ENCODE measurements at regions not wholly inside any gene's neighbourhood (a gene's known extent, or its start where the extent isn't known, plus 50 kb on each side); places are given as distances from the start of the nearest gene placed in this dataset.
"Not testable (repeated sequence)": the region's sequence is repeated elsewhere in the genome, so short reads cannot be mapped to it uniquely, and the experiment has no call there.

- DNase-seq (ENCODE audit: low read depth) = no peak
Measured at GRCh38 chrX:1778817-1779216, 164.0 kb downstream of the ASMT start.

DNA sequence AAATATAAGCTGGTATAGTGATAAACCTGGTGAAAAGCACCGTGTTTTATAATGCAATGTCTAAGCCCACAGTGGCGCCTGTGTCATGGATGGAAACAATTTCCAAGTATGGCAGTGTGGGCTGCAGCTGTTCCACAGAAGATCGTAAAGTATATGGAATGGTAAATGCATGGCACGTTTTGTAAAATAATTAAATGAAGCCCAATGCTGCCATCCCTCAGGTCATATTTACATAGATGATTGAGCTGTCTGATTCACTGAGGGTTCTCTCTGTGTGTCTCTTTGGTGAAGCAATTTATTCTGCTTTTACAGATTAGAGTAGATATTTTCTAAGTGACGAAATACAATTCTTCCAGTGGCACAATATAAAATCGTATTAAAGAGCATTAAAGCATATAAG is 164.8 kb downstream of the ASMT start:
- DNase-seq (ENCODE audit: low read depth) = no peak

GRCh38 chrX:1781766-1782165 is 166.9 kb downstream of the ASMT start:
- DNase-seq (ENCODE audit: low read depth) = no peak

- no peak for DNase-seq (ENCODE audit: low read depth)
Measured at GRCh38 chrX:1784773-1785172, 169.9 kb downstream of the ASMT start.

DNA sequence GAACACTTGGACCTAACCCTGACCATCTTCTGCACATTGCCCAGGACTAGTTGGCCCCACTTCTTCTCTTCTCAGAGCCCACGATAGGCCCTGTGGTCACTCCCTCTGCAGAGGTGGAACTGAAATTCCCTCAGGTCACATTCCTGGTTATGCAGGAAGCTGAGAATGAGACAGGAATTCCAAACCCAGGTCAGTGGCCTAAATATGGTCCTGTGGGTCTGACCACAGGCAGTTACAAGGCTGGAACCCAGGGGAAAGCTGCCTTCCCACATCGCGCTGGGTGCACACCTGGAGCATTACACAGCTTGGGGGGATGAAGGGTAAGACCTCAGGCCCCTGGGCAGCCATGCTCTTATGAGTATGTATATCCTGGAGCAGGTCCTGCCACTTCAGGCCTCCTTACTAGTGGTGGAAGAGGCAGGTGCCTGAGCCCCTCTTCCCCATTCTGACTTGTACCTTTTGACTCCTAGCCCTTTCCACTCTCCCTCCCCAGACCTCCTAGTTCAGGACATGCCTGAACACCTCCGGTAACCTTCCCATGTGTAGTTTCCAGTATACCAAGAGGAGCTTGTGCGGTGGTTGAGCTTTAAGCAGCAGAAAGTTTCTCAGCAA is 173.5 kb downstream of the ASMT start:
- no peak for DNase-seq (ENCODE audit: low read depth)

DNA sequence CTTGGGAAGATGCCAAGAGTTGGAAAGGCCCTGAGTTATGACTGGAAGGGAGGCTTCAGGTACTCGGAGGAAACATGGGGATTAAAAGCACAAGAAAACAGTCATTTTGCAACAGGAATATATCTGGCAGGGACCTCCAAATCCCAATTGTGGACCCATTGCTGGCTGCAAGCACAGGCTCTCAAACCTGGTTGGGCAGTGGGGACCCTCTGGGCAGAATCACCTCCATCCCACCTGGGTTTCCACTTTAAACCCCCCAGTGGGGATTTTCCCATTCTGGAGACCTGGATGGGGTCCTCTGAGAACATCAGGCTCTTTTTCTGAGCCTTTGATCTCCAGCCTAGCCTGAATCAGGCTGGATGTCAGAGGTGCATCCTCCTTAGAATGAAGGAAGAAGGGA is 177.8 kb downstream of the ASMT start:
- no peak for DNase-seq (ENCODE audit: low read depth)

DNA sequence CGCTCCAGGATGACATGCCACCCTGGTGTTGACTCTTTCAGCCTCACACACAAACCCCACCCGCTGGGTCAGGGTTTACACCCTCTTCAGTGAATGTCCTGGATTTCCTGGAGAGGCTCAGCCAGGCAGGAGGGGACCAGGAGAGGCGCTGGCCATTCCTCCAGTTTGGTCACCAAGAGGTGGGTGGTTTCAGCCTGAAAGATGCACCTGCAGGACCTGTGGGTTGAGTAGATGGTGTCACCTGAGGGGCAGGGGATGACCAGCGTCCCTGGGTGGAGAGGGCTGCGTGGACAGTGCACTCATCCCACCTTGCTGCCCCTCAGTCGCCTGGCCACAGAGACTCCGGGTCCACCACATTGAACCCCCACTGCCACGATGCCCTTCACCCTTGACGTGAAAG is 179.7 kb downstream of the ASMT start:
- DNase-seq (ENCODE audit: low read depth) = no peak

- DNase-seq (ENCODE audit: low read depth) = no peak
Measured at GRCh38 chrX:1802912-1803311, 188.1 kb downstream of the ASMT start.

DNA sequence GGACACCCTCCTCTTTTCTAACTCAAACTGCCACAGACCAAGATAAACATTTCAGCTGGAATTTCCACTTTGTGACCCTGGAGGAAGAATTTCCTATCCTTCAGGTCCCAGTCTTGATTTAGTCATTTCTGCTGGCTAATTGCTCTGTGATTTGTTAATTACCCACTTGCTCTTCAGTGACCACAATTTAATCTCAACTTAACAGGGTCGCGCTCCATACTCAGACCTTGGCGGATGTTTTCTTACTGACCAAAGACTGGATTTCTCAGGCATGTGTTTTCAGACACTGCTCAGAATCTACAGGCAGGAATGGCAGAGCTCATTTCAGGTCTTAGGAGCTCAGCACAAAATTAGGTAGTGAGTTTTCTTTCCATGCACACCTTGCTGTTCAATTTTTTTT is 188.9 kb downstream of the ASMT start:
- DNase-seq (ENCODE audit: low read depth) = no peak

DNA sequence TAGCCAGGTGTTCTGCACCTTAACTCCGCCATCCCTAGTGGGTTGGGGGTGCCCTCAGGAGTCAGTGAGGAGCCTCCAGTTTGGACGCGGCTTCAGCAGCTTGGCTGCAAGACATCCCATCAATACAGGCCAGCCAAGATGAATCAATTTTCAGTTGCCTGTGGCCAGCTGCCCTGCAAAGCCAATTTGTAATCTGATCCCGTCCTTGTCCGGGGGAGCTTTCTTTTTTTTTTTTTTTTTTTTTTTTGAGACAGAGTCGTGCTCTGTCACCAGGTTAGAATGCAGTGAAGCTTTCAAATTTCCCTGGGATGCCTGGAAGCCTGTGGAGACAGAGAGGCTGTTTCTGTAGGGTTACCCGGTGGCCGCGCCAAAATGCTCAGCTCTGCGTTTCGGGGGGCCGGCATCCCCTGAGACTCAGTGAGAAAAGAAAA is 192.5 kb downstream of the ASMT start:
- peak; percentile 55 for DNase-seq (ENCODE audit: low read depth)

DNA sequence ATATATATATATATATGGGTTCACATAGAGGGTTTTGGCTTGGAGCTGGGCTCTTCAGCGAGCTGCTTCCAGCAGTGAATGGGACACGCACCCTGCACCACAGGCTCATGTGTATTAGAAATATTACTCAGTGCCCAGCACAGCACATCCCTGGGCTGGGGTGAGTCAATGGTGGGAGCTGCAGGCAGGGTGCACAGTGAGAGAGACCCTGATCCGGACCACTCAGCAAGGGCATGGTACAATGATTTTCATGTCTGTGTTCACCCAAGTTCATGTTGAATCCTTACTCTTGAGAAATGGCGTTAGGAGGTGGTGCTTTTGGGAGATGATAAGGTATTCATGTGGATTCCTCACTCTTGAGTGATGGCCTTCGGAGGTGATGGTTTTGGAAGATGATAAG is 194.7 kb downstream of the ASMT start:
- DNase-seq (ENCODE audit: low read depth) = no peak

DNA sequence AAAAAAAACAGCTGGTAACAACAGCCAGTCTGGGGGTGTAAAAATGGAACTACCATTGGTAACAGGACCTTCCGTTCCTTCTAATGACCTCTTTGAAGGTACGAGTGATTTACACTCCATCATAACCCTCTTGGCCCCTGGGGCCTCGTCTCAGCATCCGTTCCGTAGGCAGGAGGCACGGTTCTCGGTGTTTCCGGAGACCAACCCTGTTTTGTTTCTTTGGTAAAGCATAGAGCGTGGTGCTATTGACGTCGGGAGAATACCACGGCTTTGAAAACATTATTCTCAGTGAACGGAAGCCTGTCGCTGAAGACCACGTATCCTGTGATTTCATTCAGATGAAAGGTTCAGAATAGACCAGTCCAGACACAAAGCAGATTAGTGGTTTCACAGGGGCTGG is 198.9 kb downstream of the ASMT start:
- no peak for DNase-seq (ENCODE audit: low read depth)

- DNase-seq (ENCODE audit: low read depth) = no peak
Measured at GRCh38 chrX:1815456-1816175, 200.8 kb downstream of the ASMT start.

DNA sequence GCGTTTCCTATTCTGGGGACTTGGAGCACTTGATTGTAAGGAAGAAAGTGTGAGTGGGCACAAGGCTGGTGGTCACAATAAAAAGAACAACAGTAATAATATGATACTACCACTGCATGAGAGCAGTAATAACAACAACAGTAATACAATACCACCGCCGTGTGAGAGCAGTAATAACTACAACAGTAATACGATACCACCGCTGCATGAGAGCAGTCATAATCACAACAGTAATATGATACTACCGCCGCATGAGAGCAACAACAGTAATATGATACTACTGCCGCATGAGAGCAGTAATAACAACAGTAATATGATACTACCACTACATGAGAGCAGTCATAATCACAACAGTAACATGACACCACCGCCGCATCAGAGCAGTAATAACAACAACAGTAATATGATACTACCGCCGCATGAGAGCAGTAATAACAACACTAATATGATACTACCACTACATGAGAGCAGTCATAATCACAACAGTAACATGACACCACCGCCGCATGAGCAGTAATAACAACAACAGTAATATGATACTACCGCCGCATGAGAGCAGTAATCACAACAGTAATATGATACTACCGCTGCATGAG is 201.6 kb downstream of the ASMT start:
- not testable (repeated sequence) for DNase-seq (ENCODE audit: low read depth)

DNA sequence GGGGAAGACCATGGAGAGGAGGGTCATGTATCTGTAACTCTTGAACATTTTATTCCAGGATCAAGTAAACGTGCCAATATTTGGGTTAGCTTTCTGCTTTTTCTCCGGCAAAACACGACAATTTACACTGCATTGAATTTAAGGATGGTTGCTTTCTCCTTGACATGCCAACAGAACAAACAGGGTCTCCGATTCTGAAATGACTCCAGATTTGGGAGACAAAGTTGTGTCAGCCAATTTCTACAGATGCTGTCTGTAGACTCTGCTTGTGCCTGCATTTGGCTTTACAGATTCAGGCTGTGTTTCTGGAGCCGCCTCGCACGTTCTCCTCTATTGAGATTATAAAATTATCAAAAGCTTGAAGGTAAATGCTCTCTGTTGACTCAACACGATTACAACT is 207.0 kb downstream of the ASMT start:
- DNase-seq (ENCODE audit: low read depth) = no peak

DNA sequence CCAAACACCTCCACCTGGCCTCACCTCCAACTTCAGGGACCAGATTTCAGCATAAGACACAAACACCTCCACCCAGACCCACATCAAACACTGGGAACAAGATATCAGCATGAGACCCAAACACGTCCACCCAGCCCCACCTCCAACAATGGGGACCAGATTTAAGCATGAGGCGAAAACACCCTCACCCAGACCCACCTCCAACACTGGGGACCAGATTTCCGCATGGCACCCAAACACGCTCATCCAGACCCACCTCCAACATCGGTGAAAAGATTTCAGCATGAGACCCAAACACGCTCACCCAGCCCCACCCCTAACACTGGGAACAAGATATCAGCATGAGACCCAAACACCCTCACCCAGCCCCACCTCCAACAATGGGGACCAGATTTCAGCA is 210.0 kb downstream of the ASMT start:
- DNase-seq (ENCODE audit: low read depth) = no peak

GRCh38 chrX:1833656-1834360 is 218.9 kb downstream of the ASMT start:
- DNase-seq (ENCODE audit: low read depth) = no peak

DNA sequence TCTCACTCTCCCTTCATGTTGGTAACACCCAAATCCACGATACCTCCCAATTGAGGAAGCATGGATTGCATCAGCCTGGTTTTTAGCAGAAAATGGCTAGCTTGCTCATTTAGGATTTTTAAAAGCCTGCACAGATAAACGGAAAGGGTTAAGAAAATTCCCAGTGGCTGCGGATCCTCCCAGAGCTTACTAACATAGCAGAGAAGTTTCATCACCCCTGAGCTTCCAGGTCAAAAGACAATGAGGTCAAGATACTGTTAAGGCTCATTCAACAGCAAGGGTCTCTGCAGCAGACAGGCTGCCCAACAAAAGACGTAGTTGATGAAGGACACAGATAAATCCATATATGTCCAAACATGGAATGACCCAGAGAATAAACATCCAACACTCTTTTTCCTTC is 220.2 kb downstream of the ASMT start:
- DNase-seq (ENCODE audit: low read depth) = no peak

DNA sequence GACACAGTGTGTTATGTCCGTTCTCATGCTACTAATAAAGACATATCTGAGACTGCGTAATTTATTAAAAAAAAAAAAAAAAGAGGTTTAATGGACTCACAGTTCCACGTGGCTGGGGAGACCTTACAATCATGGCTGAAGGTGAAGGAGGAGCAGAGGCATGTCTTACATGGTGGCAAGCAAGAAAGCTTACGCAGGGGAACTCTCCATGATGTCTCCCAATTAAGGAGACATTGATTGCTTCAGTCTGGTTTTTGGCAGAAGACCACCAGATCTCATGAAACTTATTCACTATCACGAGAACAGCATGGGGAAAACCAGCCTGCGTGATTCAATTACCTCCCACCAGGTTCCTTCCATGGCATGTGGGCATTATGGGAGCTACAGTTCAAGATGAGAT is 221.8 kb downstream of the ASMT start:
- no peak for DNase-seq (ENCODE audit: low read depth)

GRCh38 chrX:1841746-1842145 is 226.9 kb downstream of the ASMT start:
- DNase-seq (ENCODE audit: low read depth) = no peak

DNA sequence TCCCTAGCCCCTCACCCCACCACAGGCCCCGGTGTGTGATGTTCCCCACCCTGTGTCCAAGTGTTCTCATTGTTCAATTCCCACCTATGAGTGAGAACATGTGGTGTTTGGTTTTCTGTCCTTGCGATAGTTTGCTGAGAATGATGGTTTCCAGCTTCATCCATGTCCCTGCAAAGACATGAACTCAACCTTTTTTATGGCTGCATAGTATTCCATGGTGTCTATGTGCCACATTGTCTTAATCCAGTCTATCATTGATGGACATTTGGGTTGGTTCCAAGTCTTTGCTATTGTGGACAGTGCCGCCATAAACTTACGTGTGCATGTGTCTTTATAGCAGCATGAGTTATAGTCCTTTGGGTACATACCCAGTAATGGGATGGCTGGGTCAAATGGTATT is 232.1 kb downstream of the ASMT start:
- DNase-seq (ENCODE audit: low read depth) = not testable (repeated sequence)

GRCh38 chrX:1847790-1848189 is 232.9 kb downstream of the ASMT start:
- DNase-seq (ENCODE audit: low read depth) = not testable (repeated sequence)

GRCh38 chrX:1851527-1851926 is 236.7 kb downstream of the ASMT start:
- DNase-seq (ENCODE audit: low read depth) = no peak
